Right kidney (tissue), 1 donor: ENCODE measurements at regions not wholly inside any gene's neighbourhood (a gene's known extent, or its start where the extent isn't known, plus 50 kb on each side); places are given as distances from the start of the nearest gene placed in this dataset.

Experiments used
- DNase-seq: peaks from one replicate; pipeline ENCODE4 v3.0.0-alpha.2; 2016

DNA sequence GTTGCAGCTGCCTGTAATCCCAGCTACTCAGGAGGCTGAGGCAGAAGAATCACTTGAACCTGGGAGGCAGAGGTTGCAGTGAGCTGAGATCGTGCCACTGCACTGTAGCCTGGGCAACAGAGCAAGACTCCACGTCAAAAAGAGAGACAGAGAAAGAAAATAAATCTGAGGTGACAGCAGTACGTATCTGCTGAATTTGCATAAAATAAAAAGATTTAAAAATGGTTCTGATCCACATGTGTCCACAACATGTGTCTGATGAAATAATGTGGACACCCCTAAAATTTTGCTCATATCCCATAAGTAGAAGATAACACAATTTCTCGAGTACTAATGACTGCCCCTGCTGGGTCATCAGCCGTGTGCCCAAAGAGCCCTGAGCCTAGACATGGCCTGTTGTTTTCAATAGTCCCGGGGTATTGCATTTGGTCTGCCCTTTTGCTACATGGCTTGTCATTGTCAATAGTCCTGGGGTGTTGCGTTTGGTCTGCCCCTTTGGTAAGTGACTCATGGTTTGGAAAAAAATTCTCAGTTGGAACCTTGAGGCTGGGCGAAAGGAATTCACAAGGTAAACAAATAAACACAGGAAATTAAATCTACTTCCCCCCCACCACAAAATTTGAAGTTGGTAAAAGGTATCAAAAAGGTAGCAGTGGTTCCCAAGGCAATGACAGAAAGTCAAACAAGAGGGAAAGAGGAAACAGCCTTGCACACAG lies 434.6 kb upstream of the MAF start:
- no peak for DNase-seq

DNA sequence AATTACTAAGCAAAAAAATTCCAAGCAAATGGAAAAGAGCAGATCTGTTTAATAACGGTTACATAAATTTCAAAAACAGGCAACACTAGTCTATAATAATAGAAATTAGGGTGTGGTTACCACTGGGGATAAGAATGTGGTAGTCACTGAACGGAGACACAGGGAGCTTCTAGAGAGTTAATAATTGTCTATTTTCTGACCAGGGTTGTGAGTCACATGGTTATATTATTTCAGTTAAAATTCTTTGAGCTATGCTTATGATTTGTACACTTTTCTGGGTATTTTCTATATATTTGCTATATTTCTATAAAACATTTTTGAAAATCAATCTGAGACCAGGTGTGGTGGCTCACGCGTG lies 433.9 kb upstream of the MAF start:
- no peak for DNase-seq

DNA sequence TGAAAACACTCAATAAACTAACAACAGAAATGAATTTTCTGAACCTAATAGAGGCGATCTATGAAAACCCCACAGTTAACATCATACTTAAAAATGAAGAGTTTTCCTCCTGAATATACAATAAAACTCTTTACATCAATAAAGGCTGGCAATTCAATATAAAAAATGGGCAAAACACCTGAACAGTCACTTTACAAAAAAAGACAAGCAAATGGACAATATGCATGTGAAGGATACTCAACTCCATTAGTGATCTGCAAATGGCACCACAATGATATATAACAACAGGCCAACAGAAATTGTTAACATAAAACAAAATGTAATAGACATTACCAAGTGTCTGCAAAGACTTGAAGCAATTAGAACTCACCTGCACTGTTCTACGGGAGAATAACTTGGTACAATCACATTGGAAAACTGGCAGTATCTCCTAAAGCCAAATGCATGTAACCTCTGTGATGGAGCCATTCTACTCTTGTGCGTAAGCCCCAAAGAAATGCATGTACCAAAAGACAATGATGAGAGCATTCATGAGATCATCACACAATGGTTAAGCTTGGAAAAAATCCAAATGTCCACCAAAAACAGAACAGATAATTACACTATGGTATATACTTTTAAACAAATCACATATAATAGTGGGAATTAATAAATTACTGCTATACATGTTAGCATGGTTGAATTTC lies 433.4 kb upstream of the MAF start:
- no peak for DNase-seq

DNA sequence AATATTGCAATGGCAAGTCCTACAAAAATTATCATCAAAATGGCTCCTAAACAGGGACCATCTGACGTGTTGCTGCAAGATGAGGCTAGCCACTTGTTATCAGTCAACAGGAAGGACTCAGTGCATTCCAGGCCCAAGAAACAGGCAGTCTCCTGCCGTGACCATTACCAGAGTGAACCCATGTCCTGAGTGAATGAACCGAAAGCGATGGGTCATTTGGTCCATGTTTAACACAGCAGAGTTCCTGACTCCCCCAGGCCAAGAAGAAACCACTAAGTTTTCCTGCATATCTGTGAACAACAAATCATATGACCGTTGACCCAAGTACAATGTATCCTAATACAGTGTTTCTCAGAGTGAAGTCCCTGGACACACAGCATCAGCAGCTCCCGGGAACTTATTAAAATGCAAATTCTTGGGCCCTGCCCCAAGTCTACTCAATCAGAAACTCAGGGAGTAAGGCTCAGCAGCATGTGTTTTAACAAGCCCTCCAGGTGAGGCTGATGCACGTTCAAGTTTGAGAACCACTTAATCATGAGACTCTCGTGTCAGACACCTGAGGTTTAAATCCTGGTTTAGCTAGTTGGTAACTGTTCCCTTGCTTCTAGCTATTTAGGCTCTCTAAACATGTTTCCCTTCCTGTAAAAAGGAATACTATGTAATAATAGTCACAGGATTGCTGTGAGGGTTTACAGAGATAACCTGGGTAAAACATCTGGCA lies 429.4 kb upstream of the MAF start:
- DNase-seq: no peak

DNA sequence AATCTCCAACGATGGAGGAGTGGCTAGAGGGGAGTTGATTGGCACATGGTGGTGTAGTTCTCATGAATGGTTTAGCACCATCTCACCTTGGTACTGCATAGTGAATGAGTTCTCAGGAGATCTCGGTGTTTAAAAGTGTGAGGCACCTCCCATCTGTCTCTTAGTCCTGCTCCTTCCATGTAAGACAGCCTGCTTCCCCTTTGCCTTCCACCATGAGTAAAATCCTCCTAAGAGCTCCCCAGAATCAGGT lies 428.8 kb upstream of the MAF start:
- DNase-seq: no peak

DNA sequence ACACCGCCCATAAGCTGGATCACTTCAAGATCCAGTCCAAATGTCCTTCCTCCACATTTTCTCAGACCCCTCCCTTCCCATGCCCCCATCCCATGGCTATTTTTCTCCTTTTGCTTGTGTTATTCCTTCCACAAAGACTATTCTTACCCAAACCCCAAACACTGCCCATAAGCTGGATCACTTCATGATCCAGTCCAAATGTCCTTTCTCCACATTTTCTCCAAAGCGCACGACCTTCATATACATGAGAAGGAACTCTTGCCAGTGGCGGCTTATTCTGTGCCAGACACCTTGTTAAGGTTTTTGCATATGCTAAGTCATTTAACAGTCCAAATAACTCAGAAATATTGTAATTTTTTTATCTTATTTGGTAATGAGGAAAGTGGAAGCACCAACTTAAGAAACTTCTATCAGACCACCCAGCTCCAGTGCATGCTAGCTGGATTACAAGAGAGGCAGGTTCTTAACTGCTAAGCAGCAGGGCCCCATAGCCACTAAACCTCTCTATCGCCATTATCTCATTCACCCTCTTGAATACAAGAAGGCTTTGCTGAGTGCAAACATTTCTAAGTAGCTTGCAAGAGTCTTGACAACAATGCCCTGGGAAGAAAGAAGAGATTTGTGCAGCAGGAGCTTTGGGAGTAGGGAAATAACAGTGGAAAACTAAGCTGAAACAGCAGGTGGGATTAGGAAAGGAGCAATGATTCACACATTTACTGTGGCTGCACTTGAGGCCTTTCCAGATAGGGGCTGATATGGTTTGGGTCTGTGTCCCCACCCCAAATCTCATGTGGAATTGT lies 428.2 kb upstream of the MAF start:
- DNase-seq: no peak

DNA sequence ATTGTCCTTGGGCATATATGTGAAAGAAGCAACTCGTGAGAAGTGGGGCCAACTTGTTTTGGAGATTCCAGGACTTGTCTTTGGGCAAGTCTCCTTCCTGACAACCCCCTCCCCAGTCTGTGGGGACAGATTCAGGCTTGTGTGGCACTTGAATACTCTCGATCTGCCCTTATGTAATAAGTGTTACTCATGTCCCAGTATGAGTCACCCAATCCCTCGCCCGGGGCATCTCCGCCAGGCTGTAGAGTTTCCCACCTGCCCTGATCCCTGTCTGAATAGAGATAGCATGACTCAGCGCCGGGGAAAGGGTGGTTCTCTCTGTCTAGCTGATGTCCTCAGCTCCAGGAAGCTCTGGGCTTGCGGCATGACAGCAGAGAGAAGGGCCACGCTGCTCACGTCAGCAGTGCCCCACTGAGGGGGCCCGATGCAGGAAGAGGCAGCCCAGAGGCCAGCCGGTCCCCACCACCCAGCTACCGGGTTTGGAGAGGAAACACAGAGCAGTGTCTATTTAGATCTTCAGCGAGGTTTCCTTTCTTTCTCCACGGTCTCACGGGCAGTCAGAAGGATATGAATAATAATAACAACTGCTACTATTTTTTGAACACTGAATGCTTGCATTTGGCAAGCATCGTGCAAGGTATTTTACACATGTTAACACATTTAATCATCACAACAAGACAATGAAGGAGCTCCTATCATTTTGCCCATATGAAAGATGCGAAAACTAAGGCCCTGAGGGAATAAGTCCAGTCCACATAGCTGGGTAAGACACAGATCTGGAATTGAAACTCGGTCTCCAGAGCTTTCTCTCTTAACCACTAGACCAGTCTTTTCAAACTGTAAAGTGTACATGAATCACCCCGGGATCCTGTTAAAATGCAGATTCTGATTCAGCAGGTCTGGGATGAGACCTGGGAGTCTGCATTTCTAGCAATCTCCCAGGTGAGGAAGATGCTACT lies 426.7 kb upstream of the MAF start:
- no peak for DNase-seq

DNA sequence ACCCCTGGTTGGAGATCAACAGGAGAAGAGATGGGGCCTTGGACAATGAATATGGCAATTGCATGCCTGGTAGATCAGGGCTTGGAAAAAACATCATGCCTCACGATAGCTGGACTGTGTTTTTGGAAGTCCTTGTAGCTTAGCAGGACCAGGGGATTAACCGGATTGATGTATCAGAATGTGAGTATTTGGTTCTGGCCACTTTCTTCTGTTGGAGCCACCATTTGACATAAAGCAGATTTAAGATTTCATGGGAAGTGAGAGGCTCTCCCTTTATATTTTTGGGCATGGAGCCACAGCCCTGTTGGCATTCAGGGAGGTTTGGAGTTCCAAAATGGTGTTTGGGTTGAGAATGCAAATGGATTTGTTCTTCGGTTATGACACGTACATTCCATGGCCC lies 424.7 kb upstream of the MAF start:
- DNase-seq: no peak

DNA sequence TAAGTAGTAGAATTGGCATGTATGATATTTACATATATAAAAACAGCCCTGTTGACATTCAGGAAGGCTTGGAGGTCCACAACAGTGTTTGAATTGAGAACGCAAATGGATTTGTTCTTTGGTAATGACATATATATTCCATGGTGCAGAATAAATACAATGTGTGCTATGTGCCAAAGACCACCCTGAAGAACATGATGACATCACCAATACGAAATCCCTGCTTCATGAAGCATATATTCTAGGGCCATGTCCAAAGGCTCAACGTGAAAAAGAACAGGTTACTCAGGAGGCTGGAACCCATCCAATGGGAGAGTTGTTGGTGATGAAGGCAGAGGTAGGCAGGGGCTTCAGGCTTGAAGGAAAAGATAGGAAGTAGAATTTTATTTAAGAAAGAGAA lies 423.9 kb upstream of the MAF start:
- no peak for DNase-seq

DNA sequence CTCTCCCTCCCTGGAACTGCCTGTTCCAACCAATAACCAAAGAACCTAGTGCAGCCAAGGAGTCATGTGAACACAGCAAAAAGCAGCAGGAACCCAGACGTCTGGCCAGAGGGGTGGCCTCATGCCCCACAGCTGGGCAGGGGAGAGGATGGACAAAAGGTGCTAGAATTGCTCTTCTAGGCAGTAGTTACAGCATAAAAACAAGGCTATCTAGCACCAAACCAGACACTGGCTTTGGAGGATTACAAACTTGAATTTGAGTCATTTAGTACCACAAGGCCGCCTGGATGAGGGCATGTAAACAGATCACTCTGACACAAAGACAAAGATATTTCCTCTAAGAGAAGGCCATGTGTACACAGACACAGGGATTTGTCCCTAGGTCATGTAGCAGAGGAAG lies 423.3 kb upstream of the MAF start:
- no peak for DNase-seq

DNA sequence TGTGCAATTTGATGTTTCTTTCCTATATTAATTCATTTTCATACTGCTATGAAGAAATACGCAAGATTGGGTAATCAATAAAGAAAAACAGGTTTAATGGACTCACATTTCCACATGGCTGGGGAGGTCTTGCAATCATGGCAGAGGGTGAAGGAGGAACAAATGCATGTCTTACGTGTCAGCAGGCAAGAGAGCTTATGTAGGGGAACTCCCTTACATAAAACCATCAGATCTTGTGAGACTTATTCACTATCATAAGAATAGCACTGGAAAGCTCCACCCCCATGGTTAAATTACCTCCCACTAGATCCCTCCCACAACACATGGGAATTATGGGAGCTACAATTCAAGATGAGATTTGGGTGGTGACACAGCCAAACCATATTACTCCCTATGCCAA lies 418.9 kb upstream of the MAF start:
- no peak for DNase-seq

DNA sequence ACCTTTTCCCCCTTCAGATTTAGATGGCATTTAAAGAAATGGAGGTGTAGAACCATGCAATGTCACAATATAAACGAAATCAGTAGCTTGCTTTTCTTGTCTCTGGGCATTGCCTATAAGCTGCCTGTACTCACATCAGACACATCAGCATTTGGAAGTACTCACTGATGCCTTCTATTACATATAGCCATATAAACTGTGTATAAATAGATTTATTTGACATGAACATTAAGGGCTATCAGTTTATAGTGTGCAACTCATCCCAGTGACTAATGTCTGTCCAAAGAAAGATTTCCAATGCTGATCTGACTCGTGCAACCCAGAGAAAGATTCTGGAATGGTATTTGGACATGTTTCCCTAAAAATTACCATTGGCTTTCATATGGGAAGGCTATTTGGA lies 417.9 kb upstream of the MAF start:
- no peak for DNase-seq

DNA sequence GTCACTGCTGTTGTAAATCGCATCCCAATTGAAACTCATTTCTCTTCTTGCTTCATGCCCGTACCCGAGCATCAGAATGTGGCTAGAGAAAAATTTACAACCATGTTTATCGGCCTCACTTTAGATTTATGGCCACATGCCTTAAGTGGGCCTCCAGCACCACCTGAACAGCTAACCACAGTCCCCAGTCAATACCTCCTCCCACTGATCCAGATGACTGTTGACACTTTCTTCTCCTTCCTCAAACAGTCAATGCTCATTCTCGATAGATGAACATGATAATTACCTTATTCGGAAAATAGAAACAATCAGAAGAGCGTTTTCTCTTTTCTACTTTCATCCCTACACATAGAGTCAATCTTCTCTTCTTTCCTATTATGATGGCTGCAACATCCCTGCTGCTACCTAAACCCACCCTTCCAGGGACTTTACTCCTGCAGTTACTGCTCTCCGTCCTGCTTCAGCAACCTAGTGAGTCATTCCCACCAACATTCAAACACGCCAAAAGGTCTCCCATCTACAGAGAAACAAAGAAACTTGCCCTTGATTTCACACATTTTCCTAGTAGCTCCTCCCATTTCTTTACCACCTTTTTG lies 416.3 kb upstream of the MAF start:
- DNase-seq: no peak

DNA sequence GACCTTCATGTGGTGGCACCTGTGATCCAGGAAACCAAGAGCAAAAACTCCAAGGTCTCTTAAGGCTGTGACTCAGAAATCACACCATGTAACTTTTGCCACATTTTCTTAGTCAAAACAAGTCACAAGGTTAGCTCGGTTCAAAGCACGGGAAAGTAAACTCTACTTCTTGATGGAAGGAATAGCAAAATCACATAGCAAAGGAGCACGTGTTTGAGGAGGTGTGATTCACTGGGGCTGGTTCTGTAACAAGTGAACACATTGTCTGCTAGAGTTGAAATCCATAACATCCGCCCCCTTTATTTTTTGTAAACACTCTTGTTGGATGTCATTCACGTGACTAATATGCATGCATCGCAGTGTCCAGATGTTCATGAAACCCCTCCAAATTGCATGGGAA lies 415.0 kb upstream of the MAF start:
- no peak for DNase-seq

DNA sequence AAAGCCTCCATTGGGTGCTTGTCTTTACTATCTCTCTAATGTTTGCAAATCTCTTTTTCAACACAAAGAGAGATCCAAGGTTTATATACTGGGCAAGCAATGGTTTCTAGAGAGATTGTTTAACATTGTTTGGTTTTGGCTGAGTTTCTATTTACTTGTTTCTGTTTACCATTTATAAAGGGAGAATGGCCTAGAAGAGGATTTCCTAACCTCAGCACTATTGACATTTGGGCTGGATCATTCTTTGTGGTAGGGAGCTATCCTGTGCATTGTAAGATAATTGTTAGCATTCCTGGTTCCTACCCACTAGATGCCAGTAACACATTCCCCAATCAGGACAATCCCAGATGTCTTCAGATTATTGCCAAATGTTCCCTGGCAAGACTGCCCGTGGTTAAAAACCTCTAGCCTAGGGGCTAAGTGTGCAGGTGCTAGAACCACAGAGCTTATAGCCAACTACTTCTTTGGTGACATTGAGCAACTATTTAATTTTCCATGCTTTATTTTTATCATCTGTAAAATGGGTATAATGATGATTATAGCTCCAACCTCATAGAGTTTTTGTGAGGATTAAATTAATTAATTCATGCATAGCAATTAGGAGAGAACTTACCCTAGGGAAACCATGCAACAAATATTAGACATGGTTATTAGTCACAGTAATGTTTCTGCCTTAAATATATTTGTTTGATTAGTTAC lies 413.9 kb upstream of the MAF start:
- no peak for DNase-seq

DNA sequence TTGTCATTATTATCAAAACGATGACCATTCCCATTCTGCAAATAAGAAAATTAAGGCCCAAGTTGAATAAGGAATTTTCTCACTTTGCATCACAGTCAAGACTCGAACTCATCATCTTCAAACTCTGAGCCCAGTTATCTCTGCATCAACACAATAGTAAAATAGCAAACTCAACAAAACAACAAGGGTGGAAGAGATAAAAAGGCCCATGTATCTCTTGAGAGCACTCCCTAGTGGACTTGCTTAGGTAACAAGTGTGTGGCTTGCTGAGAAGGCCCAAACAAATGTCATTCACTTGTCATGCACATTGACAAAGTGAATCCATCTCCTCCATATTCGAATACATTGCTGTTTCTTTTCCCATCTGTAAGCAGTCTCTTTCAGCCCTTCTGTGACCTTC lies 412.0 kb upstream of the MAF start:
- no peak for DNase-seq

DNA sequence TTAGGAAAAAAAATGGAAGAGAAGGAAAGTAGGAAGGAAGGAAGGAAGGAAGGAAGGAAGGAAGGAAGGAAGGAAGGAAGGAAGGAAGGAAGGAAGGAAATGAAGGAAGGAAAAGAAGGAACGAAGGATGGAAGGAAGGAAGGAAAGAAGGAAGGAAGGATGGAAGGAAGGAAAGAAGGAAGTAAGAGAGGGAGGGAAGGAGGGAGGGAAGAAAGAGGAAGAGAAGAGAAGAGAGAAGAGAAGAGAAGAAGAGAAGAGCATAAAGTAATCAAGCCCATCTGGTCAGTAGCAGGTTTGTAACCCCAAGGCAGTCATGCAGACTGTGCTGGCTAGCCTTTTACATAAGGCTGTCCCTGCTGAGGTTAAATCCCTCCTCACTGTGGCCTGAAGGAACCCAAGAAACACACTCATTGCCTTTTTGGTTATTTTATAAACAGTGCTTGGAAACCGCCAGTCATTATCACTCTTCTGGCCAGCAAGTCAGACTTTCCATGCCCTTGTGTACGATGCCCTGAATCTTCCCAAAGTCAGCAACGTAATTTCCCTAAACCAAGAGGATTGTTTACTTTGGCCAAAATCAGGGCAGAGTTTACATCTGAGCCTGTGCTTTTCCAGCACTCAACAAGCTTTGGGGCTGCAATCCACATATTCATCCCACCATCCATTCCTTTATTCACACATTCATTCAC lies 409.6 kb upstream of the MAF start:
- DNase-seq: no peak

DNA sequence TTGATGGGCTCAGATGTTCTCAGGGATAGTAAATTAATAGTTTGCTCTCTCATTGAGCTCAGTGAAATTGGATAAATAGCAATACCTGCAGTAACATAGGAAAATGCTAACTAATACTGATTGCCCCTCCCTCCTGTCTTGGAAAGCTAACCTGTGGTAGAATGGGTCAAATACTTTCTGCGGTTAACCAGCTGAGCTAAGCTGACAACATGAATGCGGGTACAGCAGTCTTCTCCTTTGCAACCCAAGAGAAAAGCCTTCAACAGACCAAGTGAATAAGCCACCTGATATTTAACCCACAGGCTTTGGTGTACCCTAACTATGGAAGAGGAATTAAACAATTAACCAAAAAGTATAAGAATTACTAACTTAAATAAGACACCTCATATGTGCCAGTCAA lies 408.3 kb upstream of the MAF start:
- no peak for DNase-seq

DNA sequence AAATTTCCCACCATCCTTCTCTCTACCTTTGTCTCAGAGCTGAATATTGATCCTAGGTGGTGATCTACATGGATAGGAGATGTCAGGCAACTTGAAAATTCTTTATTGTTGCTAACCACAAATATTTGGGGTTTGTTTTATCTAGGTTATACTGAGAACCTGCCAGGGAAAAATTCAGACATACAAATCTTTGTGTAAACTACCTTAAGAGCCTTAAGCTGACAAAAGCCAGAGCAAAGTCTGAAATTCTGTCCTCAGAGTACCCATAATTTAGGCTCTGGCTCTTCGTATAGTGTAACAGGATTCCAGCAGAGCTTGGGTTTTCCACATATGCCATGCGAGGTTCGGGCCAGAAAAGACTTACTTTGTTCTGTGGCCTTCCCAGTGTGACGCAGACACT lies 406.7 kb upstream of the MAF start:
- no peak for DNase-seq
